HTR-8/SVneo (cell line): ENCODE measurements at regions not wholly inside any gene's neighbourhood (a gene's known extent, or its start where the extent isn't known, plus 50 kb on each side); places are given as distances from the start of the nearest gene placed in this dataset.

ENCODE experiments used
- DNase-seq: peaks from one replicate; pipeline ENCODE4 v3.0.0; 2011; ENCODE audit warnings: low spot score, mixed read lengths; ENCODE audit not compliant: insufficient read length
- FAIRE-seq: peaks from 2 replicates; lab custom pipeline; 2011; peaks lifted over from hg19 to GRCh38; lab: Jason Lieb, UNC

GRCh38 chr16:62149631-62150030 lies 113.4 kb upstream of the CDH8 start:
- DNase-seq (no peak), FAIRE-seq (no peak)

GRCh38 chr16:62137996-62138395 lies 101.8 kb upstream of the CDH8 start:
- FAIRE-seq, result no peak
- no peak for DNase-seq

- DNase-seq (no peak), FAIRE-seq (no peak)
Measured at GRCh38 chr16:62135911-62136310, 99.7 kb upstream of the CDH8 start.

- no peak for FAIRE-seq
Measured at GRCh38 chr16:62135446-62135845, 99.2 kb upstream of the CDH8 start.

GRCh38 chr16:62130101-62130500 lies 93.9 kb upstream of the CDH8 start:
- no peak for DNase-seq

More at GRCh38 chr16:62135446-62135845, 99.2 kb upstream of the CDH8 start:
- no peak for DNase-seq

GRCh38 chr16:62105244-62105643 lies 69.0 kb upstream of the CDH8 start:
- DNase-seq (no peak), FAIRE-seq (no peak)

More at GRCh38 chr16:62130101-62130500, 93.9 kb upstream of the CDH8 start:
- FAIRE-seq, result no peak

- FAIRE-seq, result no peak
- no peak for DNase-seq
Measured at GRCh38 chr16:62102588-62102987, 66.3 kb upstream of the CDH8 start.

GRCh38 chr16:62100651-62101050 lies 64.4 kb upstream of the CDH8 start:
- DNase-seq, result no peak

GRCh38 chr16:62089715-62090114 lies 53.5 kb upstream of the CDH8 start:
- no peak for FAIRE-seq
- DNase-seq, result no peak

More at GRCh38 chr16:62100651-62101050, 64.4 kb upstream of the CDH8 start:
- FAIRE-seq, result no peak

- no peak for DNase-seq
- no peak for FAIRE-seq
Measured at GRCh38 chr16:62088731-62089410, 52.6 kb upstream of the CDH8 start.
